ENCODE measurements at regions not wholly inside any gene's neighbourhood (a gene's known extent, or its start where the extent isn't known, plus 50 kb on each side); places are given as distances from the start of the nearest gene placed in this dataset.

- TF ChIP-seq CTCF (conservative IDR thresholded peaks at IDR 0.05; ENCODE audit: low read depth, low read length) (no peak), EZH2 (IDR thresholded peaks at IDR 0.05; ENCODE audit: low read length, unreplicated experiment) (no peak)
Observed at GRCh38 chr12:30438601-30439041, 257.0 kb downstream of the IPO8 start.
